ENCODE measurements at regions not wholly inside any gene's neighbourhood (a gene's known extent, or its start where the extent isn't known, plus 50 kb on each side); places are given as distances from the start of the nearest gene placed in this dataset.
"Not testable (repeated sequence)": the region's sequence is repeated elsewhere in the genome, so short reads cannot be mapped to it uniquely, and the experiment has no call there.

- Mint-ChIP-seq H3K27ac (no peak overlapping the region), H3K4me3 (no peak overlapping the region), H3K4me1 (ENCODE audit: low read depth) (peaks cover 35% of the 10 kb centered on the region), H3K36me3 (ENCODE audit: low read depth) (no peaks in the 10 kb centered on the region), H3K9me3 (ENCODE audit: insufficient read depth) (no peaks in the 10 kb centered on the region), H3K27me3 (ENCODE audit: low read depth) (peaks cover 9% of the 10 kb centered on the region)
- DNase-seq (no peak), ATAC-seq (no peak)
- ChIA-PET POLR2A (no interaction called here), CTCF (interaction anchor here (1.0 to 3.0 kb wide), 8 partner anchors 10 to 266 kb away, joined by 3 to 75 read pairs (median 15); no protein-coding TSS in a partner anchor)
Measured at GRCh38 chr7:3153118-3153517, 109.5 kb upstream of the CARD11 start.

GRCh38 chr7:3154317-3154716, 110.7 kb upstream of the CARD11 start:
- H3K9me3 Mint-ChIP-seq (ENCODE audit: insufficient read depth): no peaks in the 10 kb centered on the region
- ATAC-seq: no peak
- no peak overlapping the region for H3K27ac Mint-ChIP-seq
- peaks cover 9% of the 10 kb centered on the region for H3K27me3 Mint-ChIP-seq (ENCODE audit: low read depth)
- H3K36me3 Mint-ChIP-seq (ENCODE audit: low read depth): no peaks in the 10 kb centered on the region
- CTCF ChIA-PET: interaction anchor here (0.6 to 3.0 kb wide), 29 partner anchors 8 to 1281 kb away, joined by 3 to 75 read pairs (median 5); partner anchors contain the start of gene CARD11
- no peak for DNase-seq
- POLR2A ChIA-PET: no interaction called here
- no peak overlapping the region for H3K4me3 Mint-ChIP-seq
- H3K4me1 Mint-ChIP-seq (ENCODE audit: low read depth): peaks cover 33% of the 10 kb centered on the region

GRCh38 chr7:3154881-3155494, 111.3 kb upstream of the CARD11 start:
- Mint-ChIP-seq H3K4me1 (ENCODE audit: low read depth) (peaks cover 27% of the 10 kb centered on the region), H3K36me3 (ENCODE audit: low read depth) (no peaks in the 10 kb centered on the region), H3K27ac (peak overlapping the region; percentile 24), H3K27me3 (ENCODE audit: low read depth) (peaks cover 9% of the 10 kb centered on the region), H3K4me3 (no peak overlapping the region), H3K9me3 (ENCODE audit: insufficient read depth) (no peaks in the 10 kb centered on the region)
- ATAC-seq (no peak), DNase-seq (peak; percentile 80)
- ChIA-PET POLR2A (no interaction called here), CTCF (interaction anchor here (0.6 to 3.0 kb wide), 30 partner anchors 9 to 1281 kb away, joined by 3 to 75 read pairs (median 5); partner anchors contain the start of gene CARD11)

- peaks cover 9% of the 10 kb centered on the region for H3K27me3 Mint-ChIP-seq (ENCODE audit: low read depth)
- no peaks in the 10 kb centered on the region for H3K9me3 Mint-ChIP-seq (ENCODE audit: insufficient read depth)
- CTCF ChIA-PET: no interaction called here
- POLR2A ChIA-PET: no interaction called here
- peaks cover 23% of the 10 kb centered on the region for H3K4me1 Mint-ChIP-seq (ENCODE audit: low read depth)
- no peaks in the 10 kb centered on the region for H3K36me3 Mint-ChIP-seq (ENCODE audit: low read depth)
- H3K27ac Mint-ChIP-seq: no peak overlapping the region
- no peak overlapping the region for H3K4me3 Mint-ChIP-seq
- ATAC-seq: no peak
- DNase-seq: no peak
Measured at GRCh38 chr7:3156508-3156907, 112.8 kb upstream of the CARD11 start.

GRCh38 chr7:3157566-3158287, 114.1 kb upstream of the CARD11 start:
- Mint-ChIP-seq H3K4me1 (ENCODE audit: low read depth) (peaks cover 23% of the 10 kb centered on the region), H3K27ac (no peak overlapping the region), H3K4me3 (no peak overlapping the region), H3K27me3 (ENCODE audit: low read depth) (peaks cover 9% of the 10 kb centered on the region), H3K36me3 (ENCODE audit: low read depth) (no peaks in the 10 kb centered on the region), H3K9me3 (ENCODE audit: insufficient read depth) (no peaks in the 10 kb centered on the region)
- DNase-seq: no peak
- POLR2A ChIA-PET: no interaction called here
- CTCF ChIA-PET: interaction anchor here (1.8 kb wide), 1 partner anchor 92 kb away, joined by 6 read pairs; no protein-coding TSS in a partner anchor
- ATAC-seq: no peak

GRCh38 chr7:3158341-3158760, 114.7 kb upstream of the CARD11 start:
- Mint-ChIP-seq H3K27me3 (ENCODE audit: low read depth) (peaks cover 9% of the 10 kb centered on the region), H3K4me1 (ENCODE audit: low read depth) (peaks cover 23% of the 10 kb centered on the region), H3K36me3 (ENCODE audit: low read depth) (no peaks in the 10 kb centered on the region), H3K27ac (no peak overlapping the region), H3K4me3 (no peak overlapping the region), H3K9me3 (ENCODE audit: insufficient read depth) (peaks cover 3% of the 10 kb centered on the region)
- ChIA-PET CTCF (interaction anchor here (1.8 kb wide), 1 partner anchor 93 kb away, joined by 6 read pairs; no protein-coding TSS in a partner anchor), POLR2A (no interaction called here)
- no peak for ATAC-seq
- no peak for DNase-seq

GRCh38 chr7:3159039-3159438, 115.4 kb upstream of the CARD11 start:
- DNase-seq: no peak
- ChIA-PET CTCF (interaction anchor here (1.8 kb wide), 1 partner anchor 94 kb away, joined by 6 read pairs; no protein-coding TSS in a partner anchor), POLR2A (no interaction called here)
- Mint-ChIP-seq H3K4me3 (no peak overlapping the region), H3K36me3 (ENCODE audit: low read depth) (no peaks in the 10 kb centered on the region), H3K27ac (no peak overlapping the region), H3K9me3 (ENCODE audit: insufficient read depth) (peaks cover 3% of the 10 kb centered on the region), H3K4me1 (ENCODE audit: low read depth) (peaks cover 16% of the 10 kb centered on the region), H3K27me3 (ENCODE audit: low read depth) (peaks cover 9% of the 10 kb centered on the region)
- no peak for ATAC-seq

- H3K36me3 Mint-ChIP-seq (ENCODE audit: low read depth): no peaks in the 10 kb centered on the region
- H3K9me3 Mint-ChIP-seq (ENCODE audit: insufficient read depth): peaks cover 3% of the 10 kb centered on the region
- CTCF ChIA-PET: no interaction called here
- peaks cover 12% of the 10 kb centered on the region for H3K4me1 Mint-ChIP-seq (ENCODE audit: low read depth)
- ATAC-seq: no peak
- DNase-seq: no peak
- H3K4me3 Mint-ChIP-seq: no peak overlapping the region
- POLR2A ChIA-PET: no interaction called here
- peaks cover 9% of the 10 kb centered on the region for H3K27me3 Mint-ChIP-seq (ENCODE audit: low read depth)
- no peak overlapping the region for H3K27ac Mint-ChIP-seq
Measured at GRCh38 chr7:3159445-3159844, 115.8 kb upstream of the CARD11 start.

GRCh38 chr7:3159926-3160325, 116.3 kb upstream of the CARD11 start:
- DNase-seq; H3K4me1 Mint-ChIP-seq (ENCODE audit: low read depth); H3K4me3 Mint-ChIP-seq; POLR2A ChIA-PET; H3K27ac Mint-ChIP-seq; H3K9me3 Mint-ChIP-seq (ENCODE audit: insufficient read depth); CTCF ChIA-PET; ATAC-seq; H3K36me3 Mint-ChIP-seq (ENCODE audit: low read depth); H3K27me3 Mint-ChIP-seq (ENCODE audit: low read depth): not testable (repeated sequence)

- ATAC-seq (no peak), DNase-seq (no peak)
- POLR2A ChIA-PET: no interaction called here
- peaks cover 6% of the 10 kb centered on the region for H3K4me1 Mint-ChIP-seq (ENCODE audit: low read depth)
- CTCF ChIA-PET: interaction anchor here (1.3 kb wide), 1 partner anchor 95 kb away, joined by 3 read pairs; no protein-coding TSS in a partner anchor
- peaks cover 4% of the 10 kb centered on the region for H3K27me3 Mint-ChIP-seq (ENCODE audit: low read depth)
- H3K27ac Mint-ChIP-seq: no peak overlapping the region
- no peak overlapping the region for H3K4me3 Mint-ChIP-seq
- H3K36me3 Mint-ChIP-seq (ENCODE audit: low read depth): no peaks in the 10 kb centered on the region
- H3K9me3 Mint-ChIP-seq (ENCODE audit: insufficient read depth): peaks cover 3% of the 10 kb centered on the region
Measured at GRCh38 chr7:3162289-3162688, 118.6 kb upstream of the CARD11 start.

- ATAC-seq; H3K27me3 Mint-ChIP-seq (ENCODE audit: low read depth); DNase-seq; POLR2A ChIA-PET; H3K4me1 Mint-ChIP-seq (ENCODE audit: low read depth); H3K4me3 Mint-ChIP-seq; H3K36me3 Mint-ChIP-seq (ENCODE audit: low read depth); H3K9me3 Mint-ChIP-seq (ENCODE audit: insufficient read depth); H3K27ac Mint-ChIP-seq: not testable (repeated sequence)
- CTCF ChIA-PET: interaction anchor here (1.3 kb wide), 1 partner anchor 96 kb away, joined by 3 read pairs; no protein-coding TSS in a partner anchor
Measured at GRCh38 chr7:3162798-3163197, 119.1 kb upstream of the CARD11 start.

- Mint-ChIP-seq H3K4me1 (ENCODE audit: low read depth) (peaks cover 6% of the 10 kb centered on the region), H3K27ac (no peak overlapping the region), H3K9me3 (ENCODE audit: insufficient read depth) (peaks cover 3% of the 10 kb centered on the region), H3K27me3 (ENCODE audit: low read depth) (peaks cover 3% of the 10 kb centered on the region), H3K4me3 (no peak overlapping the region), H3K36me3 (ENCODE audit: low read depth) (no peaks in the 10 kb centered on the region)
- CTCF ChIA-PET: interaction anchor here (0.6 kb wide), 1 partner anchor 9 kb away, joined by 3 read pairs; no protein-coding TSS in a partner anchor
- POLR2A ChIA-PET: no interaction called here
- ATAC-seq: no peak
- no peak for DNase-seq
Measured at GRCh38 chr7:3164380-3164792, 120.7 kb upstream of the CARD11 start.

Data from activated CD8-positive, alpha-beta T cell treated with anti-CD3 and anti-CD28 coated beads, Interleukin-2, amount 10 ng/mL, durations not matched to agents 7 days and 5 days (primary cell).